H9 (cell line): ENCODE measurements at regions not wholly inside any gene's neighbourhood (a gene's known extent, or its start where the extent isn't known, plus 50 kb on each side); places are given as distances from the start of the nearest gene placed in this dataset.

Source experiments
- DNase-seq: peaks from one replicate; pipeline ENCODE4 v3.0.0-alpha.2; 2017
- H2AFZ ChIP-seq: one replicate; pipeline ENCODE4 v1.6.1; 2013; ENCODE audit warnings: mild to moderate bottlenecking, low read length, control low read depth, moderate library complexity
- H2AK5ac ChIP-seq: 2 replicates; pipeline ENCODE4 v1.6.1; 2013; ENCODE audit warnings: low read length, control low read depth, mixed read lengths; ENCODE audit not compliant: insufficient read length
- H2BK120ac ChIP-seq: one replicate; pipeline ENCODE4 v1.6.1; 2013; ENCODE audit warnings: low read depth, mild to moderate bottlenecking, low read length, control low read depth, inconsistent platforms; ENCODE audit not compliant: poor library complexity, severe bottlenecking
- H2BK12ac ChIP-seq: 2 replicates; pipeline ENCODE4 v1.6.1; 2013; ENCODE audit warnings: low read length, control low read depth, mixed read lengths, low read depth; ENCODE audit not compliant: insufficient read length
- H2BK15ac ChIP-seq: 2 replicates; pipeline ENCODE4 v1.6.1; 2013; ENCODE audit warnings: low read depth, low read length, control low read depth
- H2BK20ac ChIP-seq: one replicate; pipeline ENCODE4 v1.6.1; 2013; ENCODE audit warnings: low read depth, mild to moderate bottlenecking, low read length, control low read depth, inconsistent platforms; ENCODE audit not compliant: poor library complexity, severe bottlenecking
- H2BK5ac ChIP-seq: 2 replicates; pipeline ENCODE4 v1.6.1; 2013; ENCODE audit warnings: low read length, control low read depth, mixed read lengths; ENCODE audit not compliant: insufficient read length
- H3K14ac ChIP-seq: 2 replicates; pipeline ENCODE4 v1.6.1; 2013; ENCODE audit warnings: low read length, control low read depth; ENCODE audit not compliant: insufficient read depth
- H3K18ac ChIP-seq: 2 replicates; pipeline ENCODE4 v1.6.1; 2013; ENCODE audit warnings: low read depth, mild to moderate bottlenecking, mixed read lengths, low read length, control low read depth; ENCODE audit not compliant: insufficient read length
- H3K23ac ChIP-seq: 2 replicates; pipeline ENCODE4 v1.6.1; 2013; ENCODE audit warnings: low read length, control low read depth, mixed read lengths, low read depth; ENCODE audit not compliant: insufficient read length
- H3K23me2 ChIP-seq: 2 replicates; pipeline ENCODE4 v1.6.1; 2013; ENCODE audit warnings: low read depth, mild to moderate bottlenecking, mixed read lengths, low read length, control low read depth; ENCODE audit not compliant: insufficient read length, poor library complexity, severe bottlenecking
- H3K27ac ChIP-seq: 2 replicates; pipeline ENCODE4 v1.5.1; 2013; ENCODE audit warnings: low read length, control low read depth, mixed read lengths, low read depth; ENCODE audit not compliant: insufficient read length
- H3K27me3 ChIP-seq: 2 replicates; pipeline ENCODE4 v1.6.1; 2013; ENCODE audit warnings: low read length, control low read depth, inconsistent platforms; ENCODE audit not compliant: insufficient read depth
- H3K4ac ChIP-seq: 2 replicates; pipeline ENCODE4 v1.6.1; 2013; ENCODE audit warnings: low read depth, mild to moderate bottlenecking, control low read depth, inconsistent platforms, low read length, moderate library complexity
- H3K4me1 ChIP-seq: 2 replicates; pipeline ENCODE4 v1.6.1; 2013; ENCODE audit warnings: low read length, control low read depth, inconsistent platforms; ENCODE audit not compliant: insufficient read depth
- H3K4me2 ChIP-seq: 2 replicates; pipeline ENCODE4 v1.6.1; 2013; ENCODE audit warnings: low read length, control low read depth, mixed read lengths; ENCODE audit not compliant: insufficient read length, insufficient read depth
- H3K56ac ChIP-seq: 2 replicates; pipeline ENCODE4 v1.6.1; 2013; ENCODE audit warnings: low read depth, mild to moderate bottlenecking, mixed read lengths, low read length, control low read depth; ENCODE audit not compliant: insufficient read length
- H3K79me1 ChIP-seq: 2 replicates; pipeline ENCODE4 v1.6.1; 2013; ENCODE audit warnings: low read depth, mild to moderate bottlenecking, moderate library complexity, low read length, control low read depth, inconsistent platforms; ENCODE audit not compliant: insufficient read depth, poor library complexity, severe bottlenecking
- H3K79me2 ChIP-seq: 2 replicates; pipeline ENCODE4 v1.6.1; 2013; ENCODE audit warnings: low read length, control low read depth, inconsistent platforms; ENCODE audit not compliant: insufficient read depth
- H3K9ac ChIP-seq: 2 replicates; pipeline ENCODE4 v1.6.1; 2013; ENCODE audit warnings: low read length, control low read depth, mixed read lengths; ENCODE audit not compliant: insufficient read length; ENCODE audit errors: extremely low read depth
- H3K9me3 ChIP-seq: one replicate; pipeline ENCODE4 v1.6.1; 2013; ENCODE audit warnings: low read depth, low read length, inconsistent platforms; ENCODE audit not compliant: control insufficient read depth
- H3T11ph ChIP-seq: one replicate; pipeline ENCODE4 v1.6.1; 2013; ENCODE audit warnings: mild to moderate bottlenecking, low read length, control low read depth, inconsistent platforms
- H4K20me1 ChIP-seq: one replicate; pipeline ENCODE4 v1.6.1; 2013; ENCODE audit not compliant: control insufficient read depth, insufficient read length, insufficient read depth
- H4K5ac ChIP-seq: 2 replicates; pipeline ENCODE4 v1.6.1; 2013; ENCODE audit warnings: low read depth, mild to moderate bottlenecking, mixed read lengths, low read length, control low read depth; ENCODE audit not compliant: insufficient read length
- H4K8ac ChIP-seq: replicated peaks from 2 replicates; pipeline ENCODE4 v1.6.1; 2013; ENCODE audit warnings: low read length, control low read depth, mixed read lengths, low read depth; ENCODE audit not compliant: insufficient read length
- H4K91ac ChIP-seq: 2 replicates; pipeline ENCODE4 v1.6.1; 2013; ENCODE audit warnings: low read depth, mild to moderate bottlenecking, moderate library complexity, mixed read lengths, low read length, control low read depth; ENCODE audit not compliant: insufficient read length
- H3K27ac Mint-ChIP-seq, 3 experiments: 2 replicates in 2 of 3; 3 replicates in 1 of 3; pipeline ENCODE4 v1.8.0; 2020 to 2021; ENCODE audit warnings: mixed read lengths in 3 of 3, mild to moderate bottlenecking in 1 of 3, moderate library complexity in 1 of 3
- H3K27me3 Mint-ChIP-seq: 2 replicates; pipeline ENCODE4 v1.8.0; 2021; ENCODE audit warnings: low read depth, mild to moderate bottlenecking, moderate library complexity, mixed read lengths
- H3K36me3 Mint-ChIP-seq, 3 experiments: 2 replicates in 2 of 3; 3 replicates in 1 of 3; pipeline ENCODE4 v1.8.0; 2020 to 2021; ENCODE audit warnings: low read depth in 3 of 3, mixed read lengths in 3 of 3; ENCODE audit not compliant: insufficient read depth in 1 of 3
- H3K4me1 Mint-ChIP-seq, 2 experiments: 2 replicates each; pipeline ENCODE4 v1.8.0; 2020; ENCODE audit warnings: mixed read lengths in 2 of 2
- H3K4me3 Mint-ChIP-seq, 2 experiments: 2 replicates in 1 of 2; 3 replicates in 1 of 2; pipeline ENCODE4 v1.8.0; 2020 to 2021; ENCODE audit warnings: mild to moderate bottlenecking in 2 of 2, mixed read lengths in 2 of 2, moderate library complexity in 1 of 2
- H3K9me3 Mint-ChIP-seq, 2 experiments: 2 replicates in 1 of 2; 3 replicates in 1 of 2; pipeline ENCODE4 v1.8.0; 2020; ENCODE audit warnings: mild to moderate bottlenecking in 2 of 2, mixed read lengths in 2 of 2, moderate library complexity in 1 of 2
- WGBS: extraction: QIAGEN DNeasy Blood & Tissue Kit; methylation state at CpG from one replicate; pipeline ENCODE4 v1.1.7; 2013; ENCODE audit warnings: missing lambda C conversion rate, low lambda C conversion rate, mixed read lengths; ENCODE audit not compliant: insufficient read length; ENCODE audit errors: extremely low coverage; 5-methylcytosine and 5-hydroxymethylcytosine counted together
- TF ChIP-seq, protein P1 (sequence below): fragments of 200-600 bp; sonication (generic); conservative IDR thresholded peaks from 3 replicates; pipeline ENCODE4 v1.8.0; 2021; ENCODE audit warnings: antibody characterized with exemption, mild to moderate bottlenecking

DNA sequence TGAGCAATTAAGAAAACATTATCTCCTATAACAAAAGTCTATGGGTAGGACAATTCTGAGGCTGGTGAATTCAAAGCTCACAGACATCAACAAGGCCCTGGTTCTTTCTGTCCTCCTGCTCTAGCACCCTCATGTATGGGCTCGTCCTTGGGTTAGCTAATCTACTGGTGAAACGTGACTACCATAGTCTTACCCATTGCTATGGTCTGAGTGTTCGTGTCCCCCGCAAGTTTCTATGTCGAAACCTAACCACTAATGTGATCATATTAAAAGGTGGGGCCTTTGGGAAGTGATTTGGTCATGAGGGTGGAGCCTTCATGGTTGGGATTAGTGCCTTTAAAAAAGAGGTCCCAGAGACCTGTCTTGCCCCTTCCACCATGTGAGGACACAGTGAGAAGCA lies 564.7 kb downstream of the TNS1 start:
- Histone ChIP-seq H4K5ac (no peak overlapping the region), H2BK15ac (no peak overlapping the region), H4K91ac (no peak overlapping the region), H3T11ph (no peak overlapping the region), H2AFZ (no peak overlapping the region), H2BK12ac (no peak overlapping the region), H3K4me2 (no peak overlapping the region), H3K56ac (no peak overlapping the region), H3K79me1 (no peaks in the 10 kb centered on the region), H3K9ac (no peak overlapping the region), H3K27ac (no peak overlapping the region), H3K27me3 (no peaks in the 10 kb centered on the region), H2BK120ac (no peak overlapping the region), H3K23me2 (no peaks in the 10 kb centered on the region), H3K18ac (no peak overlapping the region), H4K8ac (no peak overlapping the region), H4K20me1 (no peaks in the 10 kb centered on the region), H2BK5ac (no peak overlapping the region), H3K4ac (no peak overlapping the region), H2AK5ac (no peak overlapping the region), H3K23ac (no peak overlapping the region), H2BK20ac (no peak overlapping the region), H3K4me1 (peaks cover 3% of the 10 kb centered on the region; the same call in 1 of the 2 replicates), H3K14ac (no peak overlapping the region), H3K9me3 (no peaks in the 10 kb centered on the region), H3K79me2 (no peaks in the 10 kb centered on the region)
- Mint-ChIP-seq H3K27ac (no peak overlapping the region), H3K4me1 (peaks cover 18 to 20% of the 10 kb centered on the region in 2 experiments), H3K9me3 (peaks cover 0 to 4% of the 10 kb centered on the region in 2 experiments; a peak in 2 of 5 replicates), H3K4me3 (no peak overlapping the region), H3K27me3 (peaks cover 9% of the 10 kb centered on the region), H3K36me3 (no peaks in the 10 kb centered on the region)
- whole genome bisulfite sequencing, result no CpG with 5 or more reads among the region's 5 CpGs
- TF ChIP-seq, protein P1, sequence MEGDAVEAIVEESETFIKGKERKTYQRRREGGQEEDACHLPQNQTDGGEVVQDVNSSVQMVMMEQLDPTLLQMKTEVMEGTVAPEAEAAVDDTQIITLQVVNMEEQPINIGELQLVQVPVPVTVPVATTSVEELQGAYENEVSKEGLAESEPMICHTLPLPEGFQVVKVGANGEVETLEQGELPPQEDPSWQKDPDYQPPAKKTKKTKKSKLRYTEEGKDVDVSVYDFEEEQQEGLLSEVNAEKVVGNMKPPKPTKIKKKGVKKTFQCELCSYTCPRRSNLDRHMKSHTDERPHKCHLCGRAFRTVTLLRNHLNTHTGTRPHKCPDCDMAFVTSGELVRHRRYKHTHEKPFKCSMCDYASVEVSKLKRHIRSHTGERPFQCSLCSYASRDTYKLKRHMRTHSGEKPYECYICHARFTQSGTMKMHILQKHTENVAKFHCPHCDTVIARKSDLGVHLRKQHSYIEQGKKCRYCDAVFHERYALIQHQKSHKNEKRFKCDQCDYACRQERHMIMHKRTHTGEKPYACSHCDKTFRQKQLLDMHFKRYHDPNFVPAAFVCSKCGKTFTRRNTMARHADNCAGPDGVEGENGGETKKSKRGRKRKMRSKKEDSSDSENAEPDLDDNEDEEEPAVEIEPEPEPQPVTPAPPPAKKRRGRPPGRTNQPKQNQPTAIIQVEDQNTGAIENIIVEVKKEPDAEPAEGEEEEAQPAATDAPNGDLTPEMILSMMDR, result no peak
- no peak for DNase-seq
